Heart right ventricle (tissue), 16 donors: ENCODE measurements at regions not wholly inside any gene's neighbourhood (a gene's known extent, or its start where the extent isn't known, plus 50 kb on each side); places are given as distances from the start of the nearest gene placed in this dataset.

ENCODE experiments used
- ATAC-seq, 8 donors: fragments of 200-7000 bp; cut with Tn5 transposase; one replicate each; pipeline ENCODE4 v1.9.1; 2020; ENCODE audit warnings: mild to moderate bottlenecking in 8 of 8, moderate library complexity in 8 of 8, moderate number of reproducible peaks in 1 of 8
- DNase-seq, 2 donors: peaks; one replicate each; pipeline ENCODE4 v3.0.0-alpha.2; 2020
- H3K27ac ChIP-seq, 10 donors: fragments of 200-600 bp; sonication (generic) in 2 of 10; one replicate each; pipeline versions ENCODE4 v1.5.0 to v1.8.0; 2020 to 2022; ENCODE audit warnings: mild to moderate bottlenecking in 3 of 10
- H3K27me3 ChIP-seq, 7 donors: fragments of 200-600 bp; one replicate each; pipeline ENCODE4 v1.8.0; 2021 to 2022; ENCODE audit warnings: mild to moderate bottlenecking in 2 of 7
- H3K36me3 ChIP-seq, 9 donors: fragments of 200-600 bp; sonication (generic) in 1 of 9; one replicate each; pipeline versions ENCODE4 v1.5.0 to v1.8.0; 2020 to 2022; ENCODE audit warnings: mild to moderate bottlenecking in 2 of 9
- H3K4me1 ChIP-seq, 9 donors: fragments of 200-600 bp; sonication (generic) in 1 of 9; one replicate each; pipeline versions ENCODE4 v1.5.0 to v1.8.0; 2020 to 2022; ENCODE audit warnings: mild to moderate bottlenecking in 4 of 9
- H3K4me3 ChIP-seq, 10 donors: fragments of 200-600 bp; sonication (generic) in 2 of 10; one replicate each; pipeline versions ENCODE4 v1.5.0 to v1.8.0; 2020 to 2022; ENCODE audit warnings: mild to moderate bottlenecking in 7 of 10, moderate library complexity in 2 of 10
- H3K9me3 ChIP-seq, 11 donors: fragments of 200-600 bp in 10 of 11; sonication (generic) in 2 of 11; one replicate each; pipeline versions ENCODE4 v1.5.0 to v1.8.0; 2013 to 2022; ENCODE audit warnings: mild to moderate bottlenecking in 2 of 11, control low read depth in 1 of 11, moderate library complexity in 1 of 11
- WGBS, 2 donors: extraction: QIAGEN DNeasy Blood & Tissue Kit; methylation state at CpG; one replicate each; pipeline ENCODE4 v1.1.7; 2013; ENCODE audit warnings: inconsistent platforms in 1 of 2; 5-methylcytosine and 5-hydroxymethylcytosine counted together
- intact Hi-C, 10 donors: fragments of 100-400 bp; cut with DNase I; formaldehyde crosslinking; loops; one replicate each; pipeline versions ENCODE4 v1.11.1 to v1.14.2; 2022
- TF ChIP-seq, protein P1 (sequence below), 9 donors: fragments of 200-600 bp; sonication (generic) in 2 of 9; IDR thresholded peaks; one replicate each; pipeline versions ENCODE4 v1.5.0 to v1.8.0; 2021 to 2022; ENCODE audit warnings: antibody characterized with exemption in 9 of 9, mild to moderate bottlenecking in 5 of 9, moderate library complexity in 1 of 9
- donor health status: Arrhythmogenic right ventricular cardiomyopathy.
- donor health status: ischemic (EF 13 %, LVEDD 7.1; RV severe dilation, severe dysfunction).
- donor health status: healthy with polysubstance abuse.
- donor health status: DM: no; HTN: yes; CAD: no.
- donor health status: DM: no; HTN: no; CAD: no.
- donor health status: ischemic (EF 25% LVEDD 6.9; RV normal size, moderate dysfunction).
- donor health status: ischemic (EF 25% LVEDD 5.7; RV mildly dilated, moderate dysfunction).
- donor health status: healthy.
- donor health status: DM: yes; HTN: yes; CAD: no.
- donor health status: Ischemic cardiomyopathy.
- donor health status: ischemic (EF 35%, LVEDD 5.7; RV mildly dilated, moderate dysfunction).
- donor health status: nonischemic (EF 11% LVEDD 7.7; RV severe dilation, severe dysfunction).
- donor health status: DM: yes; HTN: yes; CAD: no.
- donor health status: PGD.
- donor health status: ischemic (EF 29% LVEDD 5.4; RV normal size, mild dysfunction).
- donor health status: nonischemic (EF 23%, LVEDD 6.1; RV moderate dilation, normal function).

DNA sequence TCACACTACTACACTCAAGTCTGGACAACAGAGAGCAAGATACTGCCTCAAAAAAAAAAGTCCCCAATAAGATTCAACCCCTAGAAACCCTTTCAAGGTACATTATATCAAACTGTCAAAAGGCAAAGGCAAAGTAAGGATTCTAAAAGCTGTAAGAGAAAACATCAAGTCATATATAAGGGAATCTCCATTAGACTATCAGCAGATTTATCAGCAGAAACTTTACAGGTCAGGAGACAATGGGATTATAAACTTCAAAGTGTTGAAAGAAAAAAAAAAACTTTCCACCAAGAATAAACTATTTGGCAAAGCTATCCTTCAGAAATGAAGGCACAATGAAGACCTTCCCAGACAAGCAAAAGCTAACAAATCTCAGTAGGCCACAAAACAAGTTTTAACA, 63.5 kb upstream of the DMRT1 start:
- H3K9me3 ChIP-seq, result peaks cover 0 to 22% (median 8%) of the 10 kb centered on the region in 11 donors
- intact Hi-C loops, result loop anchor here in 1 of 10 donors (10.0 kb wide), 1 partner anchor 283 kb away; no protein-coding TSS in a partner anchor
- H3K4me1 ChIP-seq, result no peaks in the 10 kb centered on the region
- no peaks in the 10 kb centered on the region for H3K36me3 ChIP-seq
- no peaks in the 10 kb centered on the region for H3K27me3 ChIP-seq
- ATAC-seq (no peak), DNase-seq (no peak)
- H3K4me3 ChIP-seq, result no peak overlapping the region
- TF ChIP-seq, protein P1, sequence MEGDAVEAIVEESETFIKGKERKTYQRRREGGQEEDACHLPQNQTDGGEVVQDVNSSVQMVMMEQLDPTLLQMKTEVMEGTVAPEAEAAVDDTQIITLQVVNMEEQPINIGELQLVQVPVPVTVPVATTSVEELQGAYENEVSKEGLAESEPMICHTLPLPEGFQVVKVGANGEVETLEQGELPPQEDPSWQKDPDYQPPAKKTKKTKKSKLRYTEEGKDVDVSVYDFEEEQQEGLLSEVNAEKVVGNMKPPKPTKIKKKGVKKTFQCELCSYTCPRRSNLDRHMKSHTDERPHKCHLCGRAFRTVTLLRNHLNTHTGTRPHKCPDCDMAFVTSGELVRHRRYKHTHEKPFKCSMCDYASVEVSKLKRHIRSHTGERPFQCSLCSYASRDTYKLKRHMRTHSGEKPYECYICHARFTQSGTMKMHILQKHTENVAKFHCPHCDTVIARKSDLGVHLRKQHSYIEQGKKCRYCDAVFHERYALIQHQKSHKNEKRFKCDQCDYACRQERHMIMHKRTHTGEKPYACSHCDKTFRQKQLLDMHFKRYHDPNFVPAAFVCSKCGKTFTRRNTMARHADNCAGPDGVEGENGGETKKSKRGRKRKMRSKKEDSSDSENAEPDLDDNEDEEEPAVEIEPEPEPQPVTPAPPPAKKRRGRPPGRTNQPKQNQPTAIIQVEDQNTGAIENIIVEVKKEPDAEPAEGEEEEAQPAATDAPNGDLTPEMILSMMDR (IDR thresholded peaks at IDR 0.05), result no peak
- no peak overlapping the region for H3K27ac ChIP-seq

DNA sequence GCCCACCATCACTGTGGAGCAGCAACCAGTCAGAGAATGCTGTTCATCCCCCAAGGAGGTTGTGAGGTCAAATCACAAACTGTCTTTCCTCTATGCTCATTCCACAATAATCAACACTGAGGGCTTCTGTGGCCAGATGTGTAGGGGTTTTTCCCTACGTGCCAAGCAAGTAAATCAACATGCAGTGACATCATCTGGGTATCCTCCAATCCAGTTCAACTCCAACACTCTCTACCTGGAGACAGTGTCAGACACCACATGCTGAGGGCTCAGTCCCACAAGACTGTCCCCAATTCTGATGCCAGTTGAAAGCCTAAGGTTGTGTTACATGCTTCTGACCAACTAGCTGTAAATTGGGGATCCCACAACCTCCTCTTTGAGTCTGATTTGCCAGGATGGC, 57.3 kb upstream of the DMRT1 start:
- Histone ChIP-seq H3K4me1 (no peaks in the 10 kb centered on the region), H3K36me3 (no peaks in the 10 kb centered on the region), H3K27me3 (no peaks in the 10 kb centered on the region), H3K4me3 (no peak overlapping the region), H3K9me3 (peaks cover 0 to under 1% (median 0%) of the 10 kb centered on the region in 11 donors), H3K27ac (no peak overlapping the region)
- intact Hi-C loops, result no loop called here
- 70 to 74% methylated on average over 1 of the region's 1 CpG for WGBS, 2 donors
- ATAC-seq (no peak), DNase-seq (no peak)
- TF ChIP-seq, protein P1 (IDR thresholded peaks at IDR 0.05), result no peak

DNA sequence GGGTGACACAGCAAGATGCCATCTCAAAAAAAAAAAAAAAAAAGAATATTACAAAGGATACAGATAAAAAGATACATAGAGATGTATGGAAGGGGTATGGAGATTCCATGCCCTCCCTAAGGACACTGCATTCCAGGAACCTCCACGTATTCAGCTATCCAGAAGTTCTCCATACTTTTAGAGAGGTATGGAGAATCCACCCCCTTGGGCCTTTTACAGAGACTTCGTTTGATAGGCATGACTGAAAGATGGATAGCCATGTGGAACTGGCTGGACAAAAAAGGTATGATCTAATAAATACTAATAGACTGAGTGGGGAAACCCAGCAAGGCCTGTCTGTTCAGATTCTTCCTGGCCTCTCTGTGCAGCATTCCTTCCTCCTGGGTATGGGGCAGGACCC, 56.6 kb upstream of the DMRT1 start:
- ATAC-seq, result no peak
- H3K36me3 ChIP-seq, result no peaks in the 10 kb centered on the region
- 78% methylated on average over 2 of the region's 2 CpGs for WGBS, 2 donors
- TF ChIP-seq, protein P1 (IDR thresholded peaks at IDR 0.05), result no peak
- H3K9me3 ChIP-seq, result no peaks in the 10 kb centered on the region
- H3K27me3 ChIP-seq, result no peaks in the 10 kb centered on the region
- H3K27ac ChIP-seq, result no peak overlapping the region
- intact Hi-C loops, result no loop called here
- no peak for DNase-seq
- H3K4me3 ChIP-seq, result no peak overlapping the region
- no peaks in the 10 kb centered on the region for H3K4me1 ChIP-seq

DNA sequence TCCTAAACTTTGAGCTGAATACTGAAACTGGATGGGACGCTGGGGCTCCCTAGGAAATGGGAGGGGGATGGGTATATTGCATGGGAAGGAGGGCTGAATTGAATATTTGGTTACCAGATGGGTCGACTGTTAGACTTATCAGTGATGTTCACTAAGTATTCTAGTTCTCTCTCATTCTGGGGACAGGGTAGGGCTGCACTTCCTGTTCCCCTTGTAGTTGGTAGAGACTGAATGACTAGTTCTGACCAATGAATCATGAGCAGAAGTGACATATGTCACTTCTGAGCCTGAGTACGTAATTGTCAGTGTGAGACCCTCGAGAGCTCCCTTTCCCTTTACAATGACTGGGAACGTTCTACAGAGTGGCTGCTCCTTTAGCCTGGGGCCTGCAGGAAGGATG, 55.5 kb upstream of the DMRT1 start:
- no peaks in the 10 kb centered on the region for H3K4me1 ChIP-seq
- H3K9me3 ChIP-seq, result no peaks in the 10 kb centered on the region
- no peaks in the 10 kb centered on the region for H3K27me3 ChIP-seq
- WGBS, 2 donors, result 62 to 70% methylated on average over 5 of the region's 5 CpGs
- ATAC-seq, result no peak
- TF ChIP-seq, protein P1 (IDR thresholded peaks at IDR 0.05), result no peak
- intact Hi-C loops, result no loop called here
- H3K27ac ChIP-seq, result no peak overlapping the region
- DNase-seq, result no peak
- no peaks in the 10 kb centered on the region for H3K36me3 ChIP-seq
- no peak overlapping the region for H3K4me3 ChIP-seq

DNA sequence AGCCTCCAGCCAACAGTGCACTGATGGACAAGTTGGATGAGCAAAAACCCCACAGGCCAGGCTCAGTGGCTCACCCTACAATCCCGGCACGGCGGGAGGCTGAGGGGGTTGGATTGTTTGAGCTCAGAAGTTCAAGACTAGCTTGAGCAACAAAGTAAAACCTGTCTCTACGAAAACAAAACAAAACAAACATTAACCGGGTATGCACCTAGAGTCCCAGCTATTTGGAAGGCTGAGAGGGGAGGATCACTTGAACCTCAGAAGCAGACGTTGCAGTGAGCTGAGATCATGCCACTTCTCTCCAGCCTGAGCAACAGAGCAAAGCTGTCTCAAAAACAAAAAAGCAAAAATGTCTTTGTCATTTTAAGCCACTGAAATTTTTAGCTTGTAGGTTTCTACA, 55.1 kb upstream of the DMRT1 start:
- intact Hi-C loops, result no loop called here

More for the DNA sequence above, 55.1 kb upstream of the DMRT1 start:
- TF ChIP-seq, protein P1 (IDR thresholded peaks at IDR 0.05), result no peak
- Histone ChIP-seq H3K27me3 (no peaks in the 10 kb centered on the region), H3K27ac (no peak overlapping the region), H3K4me3 (no peak overlapping the region), H3K36me3 (no peaks in the 10 kb centered on the region), H3K9me3 (no peaks in the 10 kb centered on the region), H3K4me1 (no peaks in the 10 kb centered on the region)
- DNase-seq (no peak), ATAC-seq (no peak)
- 81 to 92% methylated on average over 6 of the region's 6 CpGs for WGBS, 2 donors
